ENCODE measurements at regions not wholly inside any gene's neighbourhood (a gene's known extent, or its start where the extent isn't known, plus 50 kb on each side); places are given as distances from the start of the nearest gene placed in this dataset.
A peak's percentile ranks its signal among the peaks of the same experiment; 100 is the strongest.

DNA sequence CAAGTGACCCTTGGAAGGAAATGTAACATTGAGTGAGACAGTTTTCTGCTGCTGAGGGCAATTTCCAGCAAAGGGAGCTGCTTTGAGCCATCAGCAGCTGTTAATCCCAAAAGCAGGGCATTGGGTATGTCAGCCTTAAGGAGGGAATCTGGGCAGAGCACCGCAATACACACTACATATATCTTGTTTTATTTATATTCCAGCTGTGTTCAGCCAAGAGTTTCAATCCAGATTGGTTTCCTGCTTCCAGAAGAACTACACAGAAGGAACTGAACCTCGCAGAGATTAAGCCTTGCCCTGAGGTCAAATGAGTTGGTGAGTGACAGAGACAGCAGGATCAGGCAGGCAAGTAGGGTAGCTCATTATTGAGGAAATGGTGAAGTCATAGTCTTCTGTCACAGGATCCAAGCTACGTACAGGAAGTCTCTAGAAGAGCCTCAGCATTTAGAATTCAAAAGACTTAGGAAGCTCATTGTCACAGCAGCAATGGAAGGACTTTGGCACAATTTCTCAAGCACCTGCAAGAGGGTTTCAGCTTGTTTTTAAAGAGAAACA, 109.9 kb upstream of the HEY2 start:
- no peak for FAIRE-seq
- CTCF ChIA-PET (ENCODE audit: low intra/inter-chr PET ratio) = no interaction called here
- no TSS peak for BruUV-seq (replicated peaks)
- no peak for TF ChIP-seq RBM34 (IDR thresholded peaks at IDR 0.05; ENCODE audit: borderline replicate concordance, insufficient read depth, low read length)
- peak; percentile 56; the same call in 1 of the 2 replicates for TF ChIP-seq ZNF584 (CRISPR knock-in tag; IDR thresholded peaks at IDR 0.05; ENCODE audit: low read depth)
- TF ChIP-seq, protein P1, sequence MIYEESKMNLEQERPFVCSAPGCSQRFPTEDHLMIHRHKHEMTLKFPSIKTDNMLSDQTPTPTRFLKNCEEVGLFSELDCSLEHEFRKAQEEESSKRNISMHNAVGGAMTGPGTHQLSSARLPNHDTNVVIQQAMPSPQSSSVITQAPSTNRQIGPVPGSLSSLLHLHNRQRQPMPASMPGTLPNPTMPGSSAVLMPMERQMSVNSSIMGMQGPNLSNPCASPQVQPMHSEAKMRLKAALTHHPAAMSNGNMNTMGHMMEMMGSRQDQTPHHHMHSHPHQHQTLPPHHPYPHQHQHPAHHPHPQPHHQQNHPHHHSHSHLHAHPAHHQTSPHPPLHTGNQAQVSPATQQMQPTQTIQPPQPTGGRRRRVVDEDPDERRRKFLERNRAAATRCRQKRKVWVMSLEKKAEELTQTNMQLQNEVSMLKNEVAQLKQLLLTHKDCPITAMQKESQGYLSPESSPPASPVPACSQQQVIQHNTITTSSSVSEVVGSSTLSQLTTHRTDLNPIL (CRISPR knock-in tag; IDR thresholded peaks at IDR 0.05) = no peak
- TF ChIP-seq PHF8 (IDR thresholded peaks at IDR 0.05; ENCODE audit: borderline replicate concordance, low read length) = no peak
- no peak for TF ChIP-seq ZBTB49 (CRISPR knock-in tag; IDR thresholded peaks at IDR 0.05; ENCODE audit: borderline replicate concordance)
- TF ChIP-seq SMARCE1 (IDR thresholded peaks at IDR 0.05) = no peak
- peak; percentile 68 for TF ChIP-seq PKNOX1 (IDR thresholded peaks at IDR 0.05)
- TF ChIP-seq PTBP1 (IDR thresholded peaks at IDR 0.05; ENCODE audit: low read depth, low read length) = no peak
- TF ChIP-seq NR2C2 (CRISPR knock-in tag; IDR thresholded peaks at IDR 0.05) = no peak
- peak; percentile 67; the same call in 1 of the 2 replicates for TF ChIP-seq NR2C2 (tag; IDR thresholded peaks at IDR 0.05)
- no peak for TF ChIP-seq GABPA (tag; conservative IDR thresholded peaks at IDR 0.05; ENCODE audit: low read depth)
- no peak for TF ChIP-seq ZKSCAN3 (CRISPR knock-in tag; IDR thresholded peaks at IDR 0.05)
- TF ChIP-seq ARID1B (IDR thresholded peaks at IDR 0.05) = no peak
- TF ChIP-seq CEBPG (CRISPR knock-in tag; IDR thresholded peaks at IDR 0.05) = no peak
- peak in 1 of 2 experiments; percentile 43; a peak in 1 of 4 replicates for TF ChIP-seq CEBPG (tag; conservative IDR thresholded peaks at IDR 0.05 in 1 of 2, IDR thresholded peaks at IDR 0.05 in 1 of 2)
- TF ChIP-seq MEIS2 (IDR thresholded peaks at IDR 0.05; ENCODE audit: partially characterized antibody) = peak; percentile 46

More for the DNA sequence above, 109.9 kb upstream of the HEY2 start:
- POLR2A ChIA-PET = interaction anchor here (1.3 kb wide), 1 partner anchor 12 kb away, joined by 3 read pairs; no protein-coding TSS in a partner anchor
- H3K4me2 ChIP-seq (ENCODE audit: insufficient read depth, low read length) = no peak overlapping the region
- 18% methylated on average over 3 of the region's 3 CpGs for WGBS (ENCODE audit: insufficient coverage, low coverage, missing lambda C conversion rate)
- no peak overlapping the region for H3K27ac ChIP-seq (ENCODE audit: extremely low read depth, low read depth, low read length)
- no peaks in the 10 kb centered on the region for H3K27me3 ChIP-seq (ENCODE audit: control insufficient read depth in 2 of 2, insufficient read depth in 2 of 2, low read length in 2 of 2)
- H3K4me3 ChIP-seq = no peak overlapping the region
- no peaks in the 10 kb centered on the region for H3K36me3 ChIP-seq (ENCODE audit: control insufficient read depth, insufficient read depth, low read length)
- DNase-seq (ENCODE audit: extremely low read depth in 1 of 4, low spot score in 3 of 4) (no peak), ATAC-seq (peak; percentile 53)
- no peaks in the 10 kb centered on the region for H3K79me2 ChIP-seq (ENCODE audit: control insufficient read depth, insufficient read depth, low read length)
- peaks cover 0 to 5% of the 10 kb centered on the region in 2 experiments; a peak in 1 of 5 replicates for H3K4me1 ChIP-seq (replicated peaks in 1 of 2; ENCODE audit: control insufficient read depth in 2 of 2, insufficient read depth in 2 of 2, low read length in 2 of 2)
- intact Hi-C loops (cut with micrococcal nuclease) (loop anchor here (1.0 to 10.0 kb wide), 2 partner anchors 31 to 345 kb away; partner anchors contain the start of gene TRMT11), in situ Hi-C loops (cut with MboI) (no loop called here)
- no peak overlapping the region for H3K9ac ChIP-seq (ENCODE audit: insufficient read depth in 1 of 2, low read depth in 2 of 2, low read length in 2 of 2)
- no peaks in the 10 kb centered on the region for H3K9me3 ChIP-seq (replicated peaks; ENCODE audit: control insufficient read depth, insufficient read depth, low read depth, low read length)
- no peaks in the 10 kb centered on the region for H3K9me1 ChIP-seq (ENCODE audit: control insufficient read depth, insufficient read depth, low read length)
- H2AFZ ChIP-seq (ENCODE audit: low read depth, low read length) = no peak overlapping the region
- H4K20me1 ChIP-seq (replicated peaks; ENCODE audit: control insufficient read depth, insufficient read depth, low read length) = no peaks in the 10 kb centered on the region
